PC-9 (cell line): ENCODE measurements at regions not wholly inside any gene's neighbourhood (a gene's known extent, or its start where the extent isn't known, plus 50 kb on each side); places are given as distances from the start of the nearest gene placed in this dataset.

Experiments used
- BruUV-seq: library from RNA; stranded (reverse); fragments of 400-500 nt; replicated peaks from 2 replicates; lab custom pipeline; 2021; lab: Mats Ljungman, UMichigan
- CTCF ChIA-PET: fragments of 300-600 bp; sonication (Branson Sonifier 250); formaldehyde crosslinking; loops from one replicate; lab custom pipeline; 2022; ENCODE audit warnings: antibody characterized with exemption; lab: Charles Lee
- POLR2A ChIA-PET: fragments of 300-600 bp; sonication (Branson Sonifier 250); formaldehyde crosslinking; loops from one replicate; lab custom pipeline; 2022; ENCODE audit warnings: antibody characterized with exemption; ENCODE audit not compliant: unreplicated experiment; lab: Charles Lee
- DNase-seq, 2 experiments: peaks; one replicate each; pipeline versions ENCODE4 v3.0.0 to v3.0.0-alpha.2; 2015 to 2022; ENCODE audit warnings: mixed read lengths in 1 of 2
- H2AFZ ChIP-seq: fragments of 200-600 bp; sonication (generic); 2 replicates; pipeline ENCODE4 v1.8.1; 2017; ENCODE audit warnings: antibody characterized with exemption
- H3F3A ChIP-seq: fragments of 200-600 bp; sonication (generic); 2 replicates; pipeline ENCODE4 v1.8.1; 2017; ENCODE audit warnings: antibody characterized with exemption, mild to moderate bottlenecking, low read depth; ENCODE audit not compliant: insufficient read depth
- H3K27ac ChIP-seq: fragments of 200-600 bp; sonication (generic); 2 replicates; pipeline ENCODE4 v1.6.1; 2016; ENCODE audit warnings: mixed run types
- H3K27me3 ChIP-seq: fragments of 200-600 bp; sonication (generic); 2 replicates; pipeline ENCODE4 v1.6.1; 2016; ENCODE audit warnings: low read depth, mixed run types; ENCODE audit not compliant: insufficient read depth
- H3K36me3 ChIP-seq: fragments of 200-600 bp; sonication (generic); 2 replicates; pipeline ENCODE4 v1.6.1; 2016; ENCODE audit warnings: low read depth, mixed run types
- H3K4me1 ChIP-seq: fragments of 200-600 bp; sonication (generic); replicated peaks from 2 replicates; pipeline ENCODE4 v1.6.1; 2016; ENCODE audit warnings: mixed run types; ENCODE audit not compliant: insufficient read depth
- H3K4me2 ChIP-seq: fragments of 200-600 bp; sonication (generic); 2 replicates; pipeline ENCODE4 v1.6.1; 2017; ENCODE audit warnings: mixed run types
- H3K4me3 ChIP-seq: fragments of 200-600 bp; sonication (generic); 2 replicates; pipeline ENCODE4 v1.6.1; 2016; ENCODE audit warnings: mixed run types
- H3K79me2 ChIP-seq: fragments of 200-600 bp; sonication (generic); 2 replicates; pipeline ENCODE4 v1.6.1; 2017; ENCODE audit warnings: low read depth, mixed run types
- H3K9me2 ChIP-seq: fragments of 200-600 bp; sonication (generic); 2 replicates; pipeline ENCODE4 v1.8.1; 2017; ENCODE audit warnings: mild to moderate bottlenecking; ENCODE audit not compliant: insufficient read depth
- H3K9me3 ChIP-seq: fragments of 200-600 bp; sonication (generic); 2 replicates; pipeline ENCODE4 v1.8.1; 2016; ENCODE audit warnings: low read depth; ENCODE audit not compliant: insufficient read depth
- H4K20me1 ChIP-seq: fragments of 200-600 bp; sonication (generic); 2 replicates; pipeline ENCODE4 v1.8.1; 2017; ENCODE audit not compliant: insufficient read depth
- EZH2 ChIP-seq: fragments of 200-600 bp; sonication (generic); IDR thresholded peaks from 2 replicates; pipeline ENCODE4 v1.8.0; 2017; ENCODE audit warnings: antibody characterized with exemption, low read depth
- intact Hi-C: fragments of 100-400 bp; cut with micrococcal nuclease; formaldehyde crosslinking; loops from one replicate; pipeline ENCODE4 v1.10.0; 2022; ENCODE audit not compliant: unreplicated experiment
- TF ChIP-seq, protein P1 (sequence below): fragments of 200-600 bp; sonication (generic); conservative IDR thresholded peaks from 2 replicates; pipeline ENCODE4 v1.6.1; 2017; ENCODE audit warnings: mixed run types, antibody characterized with exemption, mild to moderate bottlenecking, moderate library complexity

DNA sequence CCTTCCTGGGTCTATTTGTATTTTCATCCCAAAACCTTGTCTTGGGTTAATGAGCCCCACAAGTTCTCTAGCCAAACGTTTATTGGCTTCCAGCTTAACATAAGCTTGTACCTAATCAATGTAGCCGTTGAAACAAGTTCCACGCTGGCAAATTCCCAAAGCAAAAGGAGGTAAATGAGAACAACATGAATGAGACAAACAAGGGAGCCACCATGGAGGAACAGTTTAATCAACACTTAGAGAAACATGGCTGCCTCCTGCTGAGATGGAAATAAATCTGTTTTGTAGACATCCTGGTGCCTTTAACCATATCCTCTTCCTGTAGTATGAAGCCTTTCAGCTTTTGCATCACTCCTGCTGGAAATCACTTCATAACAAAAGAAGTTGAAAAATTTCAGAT lies 166.6 kb upstream of the NFIB start:
- ChIA-PET POLR2A (no interaction called here), CTCF (no interaction called here)
- intact Hi-C loops = no loop called here
- no TSS peak for BruUV-seq
- no peaks in the 10 kb centered on the region for H3F3A ChIP-seq
- H3K9me2 ChIP-seq = no peaks in the 10 kb centered on the region
- H3K36me3 ChIP-seq = no peaks in the 10 kb centered on the region
- DNase-seq = no peak
- H2AFZ ChIP-seq = no peak overlapping the region
- no peak overlapping the region for H3K27ac ChIP-seq
- H3K4me2 ChIP-seq = no peak overlapping the region
- TF ChIP-seq, protein P1, sequence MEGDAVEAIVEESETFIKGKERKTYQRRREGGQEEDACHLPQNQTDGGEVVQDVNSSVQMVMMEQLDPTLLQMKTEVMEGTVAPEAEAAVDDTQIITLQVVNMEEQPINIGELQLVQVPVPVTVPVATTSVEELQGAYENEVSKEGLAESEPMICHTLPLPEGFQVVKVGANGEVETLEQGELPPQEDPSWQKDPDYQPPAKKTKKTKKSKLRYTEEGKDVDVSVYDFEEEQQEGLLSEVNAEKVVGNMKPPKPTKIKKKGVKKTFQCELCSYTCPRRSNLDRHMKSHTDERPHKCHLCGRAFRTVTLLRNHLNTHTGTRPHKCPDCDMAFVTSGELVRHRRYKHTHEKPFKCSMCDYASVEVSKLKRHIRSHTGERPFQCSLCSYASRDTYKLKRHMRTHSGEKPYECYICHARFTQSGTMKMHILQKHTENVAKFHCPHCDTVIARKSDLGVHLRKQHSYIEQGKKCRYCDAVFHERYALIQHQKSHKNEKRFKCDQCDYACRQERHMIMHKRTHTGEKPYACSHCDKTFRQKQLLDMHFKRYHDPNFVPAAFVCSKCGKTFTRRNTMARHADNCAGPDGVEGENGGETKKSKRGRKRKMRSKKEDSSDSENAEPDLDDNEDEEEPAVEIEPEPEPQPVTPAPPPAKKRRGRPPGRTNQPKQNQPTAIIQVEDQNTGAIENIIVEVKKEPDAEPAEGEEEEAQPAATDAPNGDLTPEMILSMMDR = no peak
- no peak for TF ChIP-seq EZH2
- H3K9me3 ChIP-seq = no peaks in the 10 kb centered on the region
- H3K79me2 ChIP-seq = no peaks in the 10 kb centered on the region
- H3K27me3 ChIP-seq = no peaks in the 10 kb centered on the region
- no peak overlapping the region for H3K4me3 ChIP-seq
- no peaks in the 10 kb centered on the region for H3K4me1 ChIP-seq
- no peaks in the 10 kb centered on the region for H4K20me1 ChIP-seq

DNA sequence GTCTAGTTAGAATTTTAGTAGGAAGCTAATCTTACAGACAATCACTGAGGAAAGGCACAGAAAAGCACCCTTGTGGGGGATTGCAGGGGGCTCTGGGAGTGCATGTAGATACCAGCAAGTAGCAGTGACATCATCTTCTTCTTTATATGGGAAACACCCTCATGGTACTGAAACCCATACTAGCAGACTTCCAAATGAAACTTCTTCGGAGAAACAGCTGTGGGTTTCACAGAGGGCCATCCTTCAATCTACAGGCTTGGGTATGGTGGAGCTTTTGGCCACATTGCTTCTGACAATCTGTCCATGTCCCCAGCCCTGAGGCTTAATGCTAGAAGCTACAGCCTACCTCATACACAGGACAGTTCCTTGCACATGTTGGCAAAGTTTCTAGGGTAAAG lies 165.2 kb upstream of the NFIB start:
- ChIA-PET CTCF (no interaction called here), POLR2A (no interaction called here)
- Histone ChIP-seq H3K9me2 (no peaks in the 10 kb centered on the region), H3F3A (no peaks in the 10 kb centered on the region), H3K27me3 (no peaks in the 10 kb centered on the region), H3K27ac (no peak overlapping the region), H3K9me3 (no peaks in the 10 kb centered on the region), H3K4me1 (no peaks in the 10 kb centered on the region), H3K4me3 (no peak overlapping the region), H2AFZ (no peak overlapping the region), H3K36me3 (no peaks in the 10 kb centered on the region), H3K79me2 (no peaks in the 10 kb centered on the region), H4K20me1 (no peaks in the 10 kb centered on the region), H3K4me2 (no peak overlapping the region)
- DNase-seq = no peak
- no TSS peak for BruUV-seq
- intact Hi-C loops = no loop called here
- TF ChIP-seq, protein P1 = no peak
- TF ChIP-seq EZH2 = no peak

DNA sequence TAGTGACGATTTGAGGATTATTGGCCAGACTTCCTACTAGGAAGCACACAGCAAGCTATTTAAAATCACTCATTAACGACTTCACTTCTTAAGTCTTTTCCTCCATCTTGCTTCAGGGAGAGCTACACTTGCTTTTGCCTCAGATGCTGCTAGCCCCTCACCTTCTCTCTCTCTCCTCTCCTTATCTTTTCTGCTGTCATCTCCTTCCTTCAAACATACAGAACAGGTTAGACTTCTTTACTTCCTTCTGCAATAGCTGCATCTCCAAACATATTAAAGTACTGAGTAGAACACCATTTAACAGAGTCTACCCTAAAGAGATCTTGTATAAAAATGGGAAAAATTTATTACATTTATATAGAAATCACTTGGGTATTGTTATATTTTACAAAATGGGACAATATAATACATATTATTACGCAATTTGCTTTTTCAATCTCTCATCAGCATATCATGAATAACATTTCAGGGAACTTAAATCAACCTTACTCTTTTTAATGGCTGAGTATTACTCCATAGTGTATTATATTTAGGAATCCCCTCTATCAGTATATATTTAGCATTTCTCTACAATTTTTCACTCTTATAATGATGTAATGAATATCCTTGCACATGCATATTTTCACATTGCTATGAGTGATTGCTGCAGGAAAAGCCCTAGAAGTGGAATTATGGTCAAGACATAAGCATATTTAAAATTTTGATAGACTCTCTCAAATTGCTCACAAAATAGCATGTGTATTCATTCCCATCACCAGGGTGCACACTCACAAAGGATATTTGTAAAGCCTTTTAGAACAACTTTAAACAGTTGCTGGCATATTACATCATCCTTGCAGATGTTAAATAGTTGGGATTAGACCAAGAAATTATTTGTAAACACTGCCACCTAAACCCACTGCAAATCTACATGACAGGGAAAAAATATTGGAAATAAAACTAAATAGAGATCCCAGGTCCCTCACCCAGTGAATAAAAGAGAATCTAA lies 164.5 kb upstream of the NFIB start:
- DNase-seq = no peak
- H3K4me3 ChIP-seq = no peak overlapping the region
- BruUV-seq = no TSS peak
- no peaks in the 10 kb centered on the region for H3K27me3 ChIP-seq
- no peaks in the 10 kb centered on the region for H3K9me3 ChIP-seq
- no peaks in the 10 kb centered on the region for H3K36me3 ChIP-seq
- CTCF ChIA-PET = no interaction called here
- POLR2A ChIA-PET = no interaction called here
- no peak overlapping the region for H3K27ac ChIP-seq
- no peak overlapping the region for H2AFZ ChIP-seq
- TF ChIP-seq EZH2 = no peak
- TF ChIP-seq, protein P1 = no peak
- H3K4me2 ChIP-seq = no peak overlapping the region
- no peaks in the 10 kb centered on the region for H3F3A ChIP-seq
- no peaks in the 10 kb centered on the region for H3K9me2 ChIP-seq
- no peaks in the 10 kb centered on the region for H4K20me1 ChIP-seq
- intact Hi-C loops = no loop called here
- H3K79me2 ChIP-seq = no peaks in the 10 kb centered on the region
- no peaks in the 10 kb centered on the region for H3K4me1 ChIP-seq
